Astrocyte (in vitro differentiated cells and primary cell): ENCODE measurements at regions not wholly inside any gene's neighbourhood (a gene's known extent, or its start where the extent isn't known, plus 50 kb on each side); places are given as distances from the start of the nearest gene placed in this dataset.

ENCODE experiments used
- DNase-seq: peaks from one replicate; pipeline ENCODE4 v3.0.0-alpha.2; 2010; ENCODE audit warnings: low read depth
- FAIRE-seq: peaks from 2 replicates; lab custom pipeline; 2011; peaks lifted over from hg19 to GRCh38; lab: Jason Lieb, UNC
- H2AFZ ChIP-seq: 2 replicates; pipeline ENCODE4 v1.6.0; 2012; ENCODE audit warnings: low read depth, low read length, inconsistent platforms
- H3K27ac ChIP-seq: 2 replicates; pipeline ENCODE4 v1.5.1; 2011; ENCODE audit warnings: low read depth, low read length, inconsistent platforms
- H3K27me3 ChIP-seq: 2 replicates; pipeline ENCODE4 v1.6.0; 2011; ENCODE audit warnings: low read length, inconsistent platforms; ENCODE audit not compliant: insufficient read depth
- H3K36me3 ChIP-seq: 2 replicates; pipeline ENCODE4 v1.5.1; 2011; ENCODE audit warnings: low read length, inconsistent platforms; ENCODE audit not compliant: insufficient read depth
- H3K4me1 ChIP-seq: 2 replicates; pipeline ENCODE4 v1.5.1; 2011; ENCODE audit warnings: low read length, inconsistent platforms; ENCODE audit not compliant: insufficient read depth
- H3K4me2 ChIP-seq: 2 replicates; pipeline ENCODE4 v1.6.0; 2012; ENCODE audit warnings: low read length, inconsistent platforms
- H3K4me3 ChIP-seq: 2 replicates; pipeline ENCODE4 v1.5.1; 2011; ENCODE audit warnings: low read depth, mild to moderate bottlenecking, low read length, inconsistent platforms; ENCODE audit not compliant: insufficient read depth
- H3K79me2 ChIP-seq: 2 replicates; pipeline ENCODE4 v1.6.0; 2012; ENCODE audit warnings: mild to moderate bottlenecking, low read length, inconsistent platforms; ENCODE audit not compliant: insufficient read depth
- H3K9ac ChIP-seq: 2 replicates; pipeline ENCODE4 v1.6.0; 2012; ENCODE audit warnings: mild to moderate bottlenecking, low read length, inconsistent platforms
- H3K9me3 ChIP-seq: 2 replicates; pipeline ENCODE4 v1.5.1; 2012; ENCODE audit warnings: low read depth, mild to moderate bottlenecking, low read length, inconsistent platforms; ENCODE audit not compliant: insufficient read depth
- H4K20me1 ChIP-seq: 2 replicates; pipeline ENCODE4 v1.6.0; 2012; ENCODE audit warnings: low read length, inconsistent platforms; ENCODE audit not compliant: insufficient read depth
- H3K27ac Mint-ChIP-seq: one replicate; pipeline ENCODE4 v1.8.0; 2021; ENCODE audit warnings: mild to moderate bottlenecking, mixed read lengths; ENCODE audit not compliant: unreplicated experiment
- H3K27me3 Mint-ChIP-seq: one replicate; pipeline ENCODE4 v1.8.0; 2021; ENCODE audit warnings: low read depth, mixed read lengths; ENCODE audit not compliant: unreplicated experiment
- H3K36me3 Mint-ChIP-seq: one replicate; pipeline ENCODE4 v1.8.0; 2021; ENCODE audit warnings: low read depth, mixed read lengths; ENCODE audit not compliant: unreplicated experiment
- H3K4me1 Mint-ChIP-seq: one replicate; pipeline ENCODE4 v1.8.0; 2021; ENCODE audit warnings: low read depth, mixed read lengths; ENCODE audit not compliant: unreplicated experiment
- H3K4me3 Mint-ChIP-seq: one replicate; pipeline ENCODE4 v1.8.0; 2021; ENCODE audit warnings: mild to moderate bottlenecking, moderate library complexity, mixed read lengths; ENCODE audit not compliant: unreplicated experiment
- H3K9me3 Mint-ChIP-seq: one replicate; pipeline ENCODE4 v1.8.0; 2021; ENCODE audit warnings: mild to moderate bottlenecking, mixed read lengths; ENCODE audit not compliant: unreplicated experiment
- CTCF ChIP-seq: IDR thresholded peaks from 2 replicates; pipeline ENCODE4 v1.5.1; 2011; ENCODE audit warnings: low read depth, mild to moderate bottlenecking, inconsistent platforms, low read length, moderate library complexity; ENCODE audit not compliant: insufficient read depth
- EZH2 ChIP-seq: IDR thresholded peaks from 2 replicates; pipeline ENCODE4 v1.6.1; 2012; ENCODE audit warnings: mild to moderate bottlenecking, low read length, inconsistent platforms; ENCODE audit not compliant: insufficient read depth

DNA sequence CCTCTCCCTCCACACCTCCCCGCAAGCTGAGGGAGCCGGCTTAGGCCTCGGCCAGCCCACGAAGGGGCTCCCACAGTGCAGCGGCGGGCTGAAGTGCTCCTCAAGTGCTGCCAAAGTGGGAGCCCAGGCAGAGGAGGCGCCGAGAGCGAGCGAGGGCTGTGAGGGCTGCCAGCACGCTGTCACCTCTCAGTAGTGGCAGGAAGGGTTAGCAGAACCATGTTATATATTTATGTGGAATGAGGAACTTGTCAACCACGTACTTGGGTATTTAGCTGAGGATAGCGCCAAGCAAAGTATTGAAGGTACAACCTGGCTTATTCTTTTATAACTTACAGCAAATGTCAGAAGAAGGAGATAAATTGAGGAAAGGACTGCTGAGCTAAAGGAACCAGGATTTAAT is 144.1 kb upstream of the MGAT5 start:
- H3K4me3 ChIP-seq: no peak overlapping the region
- no peak overlapping the region for H3K4me2 ChIP-seq
- no peaks in the 10 kb centered on the region for H3K36me3 Mint-ChIP-seq
- H3K27me3 ChIP-seq: peaks cover 2% of the 10 kb centered on the region
- no peak overlapping the region for H3K27ac ChIP-seq
- no peak overlapping the region for H3K4me3 Mint-ChIP-seq
- H3K4me1 ChIP-seq: no peaks in the 10 kb centered on the region
- DNase-seq (no peak), FAIRE-seq (no peak)
- H3K27ac Mint-ChIP-seq: no peak overlapping the region
- no peaks in the 10 kb centered on the region for H3K36me3 ChIP-seq
- no peaks in the 10 kb centered on the region for H3K79me2 ChIP-seq
- peaks cover 5% of the 10 kb centered on the region for H3K27me3 Mint-ChIP-seq
- TF ChIP-seq CTCF (no peak), EZH2 (no peak)
- H2AFZ ChIP-seq: no peak overlapping the region
- H3K4me1 Mint-ChIP-seq: no peaks in the 10 kb centered on the region
- no peaks in the 10 kb centered on the region for H4K20me1 ChIP-seq
- peaks cover 23% of the 10 kb centered on the region for H3K9me3 Mint-ChIP-seq
- no peak overlapping the region for H3K9ac ChIP-seq
- H3K9me3 ChIP-seq: peaks cover 2% of the 10 kb centered on the region

GRCh38 chr2:134110532-134110931 is 143.3 kb upstream of the MGAT5 start:
- FAIRE-seq (no peak), DNase-seq (no peak)
- Mint-ChIP-seq H3K9me3 (peaks cover 17% of the 10 kb centered on the region), H3K27me3 (peaks cover 5% of the 10 kb centered on the region), H3K27ac (no peak overlapping the region), H3K4me1 (no peaks in the 10 kb centered on the region), H3K4me3 (no peak overlapping the region), H3K36me3 (no peaks in the 10 kb centered on the region)
- H3K27ac ChIP-seq: no peak overlapping the region
- TF ChIP-seq CTCF (no peak), EZH2 (no peak)
- no peaks in the 10 kb centered on the region for H3K36me3 ChIP-seq
- H3K4me2 ChIP-seq: no peak overlapping the region
- peaks cover 2% of the 10 kb centered on the region for H3K27me3 ChIP-seq
- no peaks in the 10 kb centered on the region for H3K4me1 ChIP-seq
- H4K20me1 ChIP-seq: no peaks in the 10 kb centered on the region
- peaks cover 2% of the 10 kb centered on the region for H3K9me3 ChIP-seq
- no peak overlapping the region for H3K9ac ChIP-seq
- no peaks in the 10 kb centered on the region for H3K79me2 ChIP-seq
- H2AFZ ChIP-seq: no peak overlapping the region
- no peak overlapping the region for H3K4me3 ChIP-seq

DNA sequence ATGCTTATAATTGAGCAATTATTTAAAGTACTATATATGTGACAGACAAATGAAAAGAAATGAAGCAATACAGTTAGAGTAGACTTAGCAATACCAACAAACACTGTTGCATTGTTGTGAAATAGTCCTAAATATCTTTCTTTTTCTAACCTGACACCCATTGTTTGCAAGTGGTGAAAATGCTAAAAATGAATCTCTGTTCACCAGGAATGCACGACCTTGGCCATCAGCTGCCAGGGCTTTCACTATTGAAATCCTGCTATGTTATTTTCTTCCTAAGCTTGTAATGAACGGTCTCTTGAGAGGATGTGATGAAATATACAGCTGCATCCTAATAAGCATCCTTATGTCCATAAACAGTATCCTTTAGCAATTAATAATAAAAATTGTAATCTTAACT is 136.2 kb upstream of the MGAT5 start:
- Histone ChIP-seq H3K27me3 (no peaks in the 10 kb centered on the region), H3K4me1 (peaks cover 17% of the 10 kb centered on the region), H4K20me1 (peaks cover 9% of the 10 kb centered on the region), H2AFZ (no peak overlapping the region), H3K9ac (no peak overlapping the region), H3K79me2 (peaks cover 17% of the 10 kb centered on the region), H3K4me2 (no peak overlapping the region), H3K9me3 (no peaks in the 10 kb centered on the region), H3K27ac (no peak overlapping the region), H3K36me3 (no peaks in the 10 kb centered on the region), H3K4me3 (no peak overlapping the region)
- H3K9me3 Mint-ChIP-seq: no peaks in the 10 kb centered on the region
- TF ChIP-seq CTCF (no peak), EZH2 (no peak)
- H3K36me3 Mint-ChIP-seq: no peaks in the 10 kb centered on the region
- DNase-seq (no peak), FAIRE-seq (no peak)
- H3K27ac Mint-ChIP-seq: no peak overlapping the region
- H3K27me3 Mint-ChIP-seq: peaks cover 5% of the 10 kb centered on the region
- H3K4me3 Mint-ChIP-seq: no peak overlapping the region
- peaks cover 14% of the 10 kb centered on the region for H3K4me1 Mint-ChIP-seq
